IMR-90 (cell line): ENCODE measurements at regions not wholly inside any gene's neighbourhood (a gene's known extent, or its start where the extent isn't known, plus 50 kb on each side); places are given as distances from the start of the nearest gene placed in this dataset.

Experiments
- ATAC-seq: fragments of 200-7000 bp; cut with Tn5 transposase; 2 replicates; pipeline ENCODE4 v1.9.1; 2020; ENCODE audit warnings: low read depth, mild to moderate bottlenecking, moderate library complexity
- BruUV-seq: library from RNA; stranded (reverse); fragments of 400-500 nt; replicated peaks from 2 replicates; lab custom pipeline; 2021; lab: Mats Ljungman, UMichigan
- CTCF ChIA-PET: fragments of 300-600 bp; formaldehyde crosslinking; extraction: SDS; loops from one replicate; lab custom pipeline; 2021; ENCODE audit warnings: antibody characterized with exemption; lab: Yijun Ruan, JAX
- POLR2A ChIA-PET: fragments of 300-600 bp; sonication (Branson Sonifier 250); formaldehyde crosslinking; loops from one replicate; lab custom pipeline; 2022; ENCODE audit warnings: antibody characterized with exemption; ENCODE audit not compliant: unreplicated experiment; lab: Charles Lee
- DNase-seq: peaks from one replicate; pipeline ENCODE4 v3.0.0; 2013
- H2AFZ ChIP-seq: replicated peaks from 2 replicates; pipeline ENCODE3; 2013; ENCODE audit warnings: low read length, mild to moderate bottlenecking; ENCODE audit not compliant: poor library complexity
- H2AK5ac ChIP-seq: 2 replicates; pipeline ENCODE4 v1.6.1; 2013; ENCODE audit warnings: low read depth, low read length, inconsistent platforms
- H2AK9ac ChIP-seq: replicated peaks from 2 replicates; pipeline ENCODE3; 2013; ENCODE audit warnings: mild to moderate bottlenecking, low read depth, low read length, moderate library complexity; ENCODE audit not compliant: poor library complexity
- H2BK120ac ChIP-seq: 2 replicates; pipeline ENCODE4 v1.6.1; 2013; ENCODE audit warnings: low read depth, low read length, inconsistent platforms
- H2BK15ac ChIP-seq: 3 replicates; pipeline ENCODE4 v1.6.1; 2013; ENCODE audit warnings: low read depth, low read length, inconsistent platforms
- H2BK20ac ChIP-seq: 2 replicates; pipeline ENCODE4 v1.6.1; 2013; ENCODE audit warnings: low read depth, mild to moderate bottlenecking, inconsistent platforms, low read length, moderate library complexity
- H2BK5ac ChIP-seq: 2 replicates; pipeline ENCODE4 v1.6.1; 2013; ENCODE audit warnings: mild to moderate bottlenecking, low read depth, low read length, inconsistent platforms; ENCODE audit not compliant: poor library complexity, severe bottlenecking
- H3K14ac ChIP-seq: replicated peaks from 2 replicates; pipeline ENCODE4 v1.6.1; 2013; ENCODE audit warnings: low read depth, low read length, inconsistent platforms
- H3K18ac ChIP-seq: 2 replicates; pipeline ENCODE4 v1.6.1; 2013; ENCODE audit warnings: low read depth, low read length, control low read depth
- H3K23ac ChIP-seq: 2 replicates; pipeline ENCODE4 v1.6.1; 2013; ENCODE audit warnings: low read depth, low read length, inconsistent platforms
- H3K27ac ChIP-seq: 2 replicates; pipeline ENCODE4 v1.5.1; 2013; ENCODE audit warnings: mild to moderate bottlenecking, control low read depth, low read length; ENCODE audit not compliant: insufficient read depth
- H3K27me3 ChIP-seq: 2 replicates; pipeline ENCODE4 v1.6.1; 2013; ENCODE audit warnings: low read length; ENCODE audit not compliant: control insufficient read depth, insufficient read depth
- H3K36me3 ChIP-seq: 2 replicates; pipeline ENCODE4 v1.6.1; 2013; ENCODE audit warnings: low read length, mixed read lengths; ENCODE audit not compliant: control insufficient read depth, insufficient read depth
- H3K4ac ChIP-seq: 2 replicates; pipeline ENCODE4 v1.6.1; 2013; ENCODE audit warnings: low read depth, low read length, inconsistent platforms
- H3K4me1 ChIP-seq: 2 replicates; pipeline ENCODE4 v1.6.1; 2013; ENCODE audit warnings: low read length, mixed read lengths; ENCODE audit not compliant: control insufficient read depth, insufficient read depth
- H3K4me2 ChIP-seq: 2 replicates; pipeline ENCODE4 v1.6.1; 2013; ENCODE audit warnings: low read depth, mild to moderate bottlenecking, control low read depth, low read length, moderate library complexity
- H3K4me3 ChIP-seq: 2 replicates; pipeline ENCODE4 v1.5.1; 2013; ENCODE audit warnings: low read depth, mild to moderate bottlenecking, control low read depth, low read length, moderate library complexity; ENCODE audit not compliant: insufficient read depth
- H3K56ac ChIP-seq: 2 replicates; pipeline ENCODE4 v1.6.1; 2013; ENCODE audit warnings: low read length, inconsistent platforms; ENCODE audit not compliant: insufficient read depth; ENCODE audit errors: extremely low read depth
- H3K79me1 ChIP-seq, 2 experiments: 2 replicates each; pipeline ENCODE4 v1.6.1; 2013; ENCODE audit warnings: low read length in 2 of 2, inconsistent platforms in 1 of 2, low read depth in 1 of 2
- H3K9ac ChIP-seq: 2 replicates; pipeline ENCODE4 v1.6.1; 2013; ENCODE audit warnings: low read depth, low read length, control low read depth
- H3K9me1 ChIP-seq: 2 replicates; pipeline ENCODE4 v1.6.1; 2013; ENCODE audit warnings: low read length, inconsistent platforms; ENCODE audit not compliant: insufficient read depth
- H3K9me3 ChIP-seq: 2 replicates; pipeline ENCODE4 v1.6.1; 2013; ENCODE audit warnings: low read length; ENCODE audit not compliant: control insufficient read depth, insufficient read depth
- H4K20me1 ChIP-seq: 2 replicates; pipeline ENCODE4 v1.6.1; 2013; ENCODE audit warnings: low read length, inconsistent platforms; ENCODE audit not compliant: insufficient read depth
- H4K5ac ChIP-seq: 2 replicates; pipeline ENCODE4 v1.6.1; 2013; ENCODE audit warnings: mild to moderate bottlenecking, low read depth, low read length, control low read depth
- H4K8ac ChIP-seq, 2 experiments: 2 replicates each; pipeline ENCODE4 v1.6.1; 2013; ENCODE audit warnings: low read depth in 2 of 2, low read length in 2 of 2, control low read depth in 1 of 2, inconsistent platforms in 1 of 2
- H4K91ac ChIP-seq: 2 replicates; pipeline ENCODE4 v1.6.1; 2013; ENCODE audit warnings: low read depth, low read length, inconsistent platforms; ENCODE audit not compliant: insufficient read depth
- BHLHE40 ChIP-seq: fragments of 150-350 bp; IDR thresholded peaks from 2 replicates; pipeline ENCODE4 v1.6.1; 2016; ENCODE audit warnings: mild to moderate bottlenecking, low read depth, low read length
- CEBPB ChIP-seq: IDR thresholded peaks from 2 replicates; pipeline ENCODE4 v1.6.1; 2012; ENCODE audit warnings: low read depth, low read length, improper control_type of control experiment
- CHD1 ChIP-seq: IDR thresholded peaks from 2 replicates; pipeline ENCODE4 v1.6.1; 2012; ENCODE audit warnings: low read depth, low read length, improper control_type of control experiment
- MAFK ChIP-seq: IDR thresholded peaks from 2 replicates; pipeline ENCODE4 v1.6.1; 2012; ENCODE audit warnings: low read depth, low read length, improper control_type of control experiment
- MAZ ChIP-seq: IDR thresholded peaks from 2 replicates; pipeline ENCODE4 v1.6.1; 2012; ENCODE audit warnings: low read depth, mild to moderate bottlenecking, low read length, improper control_type of control experiment, moderate library complexity, borderline replicate concordance
- MXI1 ChIP-seq: IDR thresholded peaks from 2 replicates; pipeline ENCODE4 v1.6.1; 2012; ENCODE audit warnings: low read depth, mild to moderate bottlenecking, low read length, moderate library complexity, borderline replicate concordance
- RCOR1 ChIP-seq: IDR thresholded peaks from 2 replicates; pipeline ENCODE4 v1.6.1; 2012; ENCODE audit warnings: mild to moderate bottlenecking, low read length, improper control_type of control experiment; ENCODE audit not compliant: insufficient replicate concordance
- USF2 ChIP-seq: fragments of 150-350 bp; IDR thresholded peaks from 2 replicates; pipeline ENCODE4 v1.6.1; 2017; ENCODE audit warnings: mild to moderate bottlenecking, antibody characterized with exemption, low read length, low read depth
- WGBS, 2 experiments: methylation state at CpG; one replicate each; pipeline versions ENCODE4 v1.1.5 to v1.1.7; 2013; ENCODE audit warnings: missing lambda C conversion rate in 2 of 2; ENCODE audit not compliant: insufficient read length in 1 of 2; ENCODE audit errors: extremely low coverage in 2 of 2; 5-methylcytosine and 5-hydroxymethylcytosine counted together
- dilution Hi-C: fragments of 300-500 bp; cut with HindIII; formaldehyde crosslinking; loops from one replicate; pipeline ENCODE4 v1.14.3; 2018; ENCODE audit warnings: low sequenced_read_pairs; ENCODE audit not compliant: unreplicated experiment
- in situ Hi-C: fragments of 300-500 bp; cut with MboI; formaldehyde crosslinking; loops from 3 replicates; pipeline ENCODE4 v1.14.3; 2019; ENCODE audit warnings: low sequenced_read_pairs, inconsistent platforms, mixed read lengths
- intact Hi-C: fragments of 100-400 bp; cut with micrococcal nuclease; formaldehyde crosslinking; loops from 2 replicates; pipeline ENCODE4 v1.10.0; 2022

- Histone ChIP-seq H3K27ac (no peak overlapping the region), H3K4ac (no peak overlapping the region), H3K23ac (no peak overlapping the region), H2BK15ac (no peak overlapping the region), H3K9me3 (no peaks in the 10 kb centered on the region; the same call in 1 of the 2 replicates), H2AK9ac (no peak overlapping the region), H3K9me1 (no peaks in the 10 kb centered on the region), H4K5ac (no peak overlapping the region), H2AFZ (no peak overlapping the region), H3K14ac (no peak overlapping the region), H3K56ac (no peak overlapping the region), H4K8ac (no peak overlapping the region), H3K4me3 (no peak overlapping the region), H3K18ac (no peak overlapping the region), H3K36me3 (no peaks in the 10 kb centered on the region), H2AK5ac (no peak overlapping the region), H4K20me1 (no peaks in the 10 kb centered on the region), H3K79me1 (no peaks in the 10 kb centered on the region), H2BK20ac (no peak overlapping the region), H2BK120ac (no peak overlapping the region), H3K4me1 (no peaks in the 10 kb centered on the region), H2BK5ac (no peak overlapping the region), H3K9ac (no peak overlapping the region), H3K27me3 (no peaks in the 10 kb centered on the region; the same call in 1 of the 2 replicates), H4K91ac (no peak overlapping the region), H3K4me2 (no peak overlapping the region)
- no peak for ATAC-seq
- intact Hi-C loops (no loop called here), dilution Hi-C loops (no loop called here), in situ Hi-C loops (no loop called here)
- no CpG with 5 or more reads among the region's 6 CpGs for WGBS, 2 experiments
- BruUV-seq: no TSS peak
- no peak for TF ChIP-seq MAFK
- no peak for TF ChIP-seq MXI1
- no peak for TF ChIP-seq BHLHE40
- no peak for TF ChIP-seq CEBPB
- no peak for TF ChIP-seq USF2
- no peak for TF ChIP-seq CHD1
- TF ChIP-seq MAZ: no peak
- TF ChIP-seq RCOR1: no peak
- CTCF ChIA-PET: no interaction called here
- no peak for DNase-seq
- POLR2A ChIA-PET: no interaction called here
Measured at GRCh38 chr15:31852933-31853799, 177.1 kb upstream of the CHRNA7 start.
